Omental fat pad (tissue), 3 donors: ENCODE measurements at regions not wholly inside any gene's neighbourhood (a gene's known extent, or its start where the extent isn't known, plus 50 kb on each side); places are given as distances from the start of the nearest gene placed in this dataset.

Source experiments
- ATAC-seq: fragments of 150-250 bp; one replicate; pipeline ENCODE4 v1.9.1; 2016; ENCODE audit warnings: mild to moderate bottlenecking, moderate library complexity; ENCODE audit not compliant: low FRiP score
- DNase-seq: peaks from one replicate; pipeline ENCODE4 v3.0.0-alpha.2; 2019; ENCODE audit warnings: low spot score
- CTCF ChIP-seq, 3 donors: fragments of 450-650 bp; IDR thresholded peaks; one replicate each; pipeline ENCODE4 v1.5.1; 2016 to 2017; ENCODE audit warnings: antibody characterized with exemption in 3 of 3, mild to moderate bottlenecking in 3 of 3, moderate library complexity in 2 of 3

- TF ChIP-seq CTCF (IDR thresholded peaks at IDR 0.05), result no peak
- ATAC-seq (no peak), DNase-seq (no peak)
Measured at GRCh38 chr2:118658596-118659198, 188.8 kb downstream of the EN1 start.

- DNase-seq (no peak), ATAC-seq (no peak)
- TF ChIP-seq CTCF (IDR thresholded peaks at IDR 0.05), result no peak
Measured at GRCh38 chr2:118657466-118657865, 190.0 kb downstream of the EN1 start.

GRCh38 chr2:118654945-118655344 lies 192.5 kb downstream of the EN1 start:
- ATAC-seq (no peak), DNase-seq (no peak)
- no peak for TF ChIP-seq CTCF (IDR thresholded peaks at IDR 0.05)

- ATAC-seq (no peak), DNase-seq (no peak)
- no peak for TF ChIP-seq CTCF (IDR thresholded peaks at IDR 0.05)
Measured at GRCh38 chr2:118650327-118650726, 197.1 kb downstream of the EN1 start.

GRCh38 chr2:118645876-118646275 lies 201.6 kb downstream of the EN1 start:
- no peak for DNase-seq
- no peak for ATAC-seq
- no peak for TF ChIP-seq CTCF (IDR thresholded peaks at IDR 0.05)

- DNase-seq, result no peak
- TF ChIP-seq CTCF (IDR thresholded peaks at IDR 0.05), result no peak
- ATAC-seq, result no peak
Measured at GRCh38 chr2:118644190-118644589, 203.3 kb downstream of the EN1 start.

GRCh38 chr2:118643294-118643693 lies 204.2 kb downstream of the EN1 start:
- DNase-seq, result no peak
- no peak for ATAC-seq
- TF ChIP-seq CTCF (IDR thresholded peaks at IDR 0.05), result no peak
